T follicular helper cell (primary cell): ENCODE measurements at regions not wholly inside any gene's neighbourhood (a gene's known extent, or its start where the extent isn't known, plus 50 kb on each side); places are given as distances from the start of the nearest gene placed in this dataset.

Experiments used
- DNase-seq: peaks from one replicate; pipeline ENCODE4 v3.0.0-alpha.2; 2020; ENCODE audit warnings: low read depth

DNA sequence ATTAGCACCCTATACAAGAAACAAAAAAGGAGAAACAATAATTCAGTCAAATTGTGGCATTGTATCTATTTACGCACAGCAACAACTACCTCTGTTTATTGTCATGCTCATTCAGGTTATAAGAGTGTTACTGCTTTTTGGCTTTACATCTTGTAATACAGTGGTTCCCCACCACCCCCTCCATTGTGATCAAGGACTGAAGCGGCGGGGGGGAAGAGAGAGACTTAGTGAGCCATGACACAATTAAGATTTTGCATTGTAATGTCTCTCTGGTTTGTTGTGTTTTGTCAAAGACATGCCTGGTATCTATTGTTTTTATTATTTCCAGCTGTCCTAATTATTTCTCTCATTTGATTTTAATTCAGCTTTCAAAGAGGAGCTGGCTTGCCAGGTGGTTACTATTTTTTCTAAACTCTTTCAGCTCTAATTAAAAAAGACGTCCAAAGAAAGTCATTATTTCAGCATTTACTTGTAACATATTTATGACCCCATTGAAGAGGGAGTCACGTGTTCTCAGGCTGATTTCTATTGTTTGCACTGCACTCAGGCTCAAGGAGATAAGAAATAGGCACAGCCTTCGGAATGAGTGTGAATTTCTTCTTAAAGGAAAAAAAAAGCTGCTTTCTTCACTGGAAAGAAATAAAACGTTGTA lies 234.4 kb upstream of the TBL1XR1 start:
- no peak for DNase-seq

DNA sequence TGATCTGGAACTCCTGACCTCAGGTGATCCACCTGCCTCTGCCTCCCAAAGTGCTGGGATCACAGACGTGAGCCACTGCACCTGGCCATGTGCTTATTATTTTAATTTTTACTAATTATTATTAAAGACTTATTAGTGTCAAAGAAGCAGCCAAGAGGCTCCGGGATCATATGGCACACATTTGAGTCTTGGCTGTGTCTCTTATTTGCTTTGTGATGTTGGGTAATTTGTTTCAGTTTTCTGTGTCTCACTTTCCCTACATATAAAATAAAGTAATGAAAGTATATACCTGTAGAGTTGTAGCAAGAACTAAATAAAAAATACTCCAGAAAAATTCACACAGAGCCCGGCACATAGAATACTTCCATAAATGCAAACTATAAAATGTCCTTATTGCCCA lies 238.0 kb upstream of the TBL1XR1 start:
- no peak for DNase-seq

DNA sequence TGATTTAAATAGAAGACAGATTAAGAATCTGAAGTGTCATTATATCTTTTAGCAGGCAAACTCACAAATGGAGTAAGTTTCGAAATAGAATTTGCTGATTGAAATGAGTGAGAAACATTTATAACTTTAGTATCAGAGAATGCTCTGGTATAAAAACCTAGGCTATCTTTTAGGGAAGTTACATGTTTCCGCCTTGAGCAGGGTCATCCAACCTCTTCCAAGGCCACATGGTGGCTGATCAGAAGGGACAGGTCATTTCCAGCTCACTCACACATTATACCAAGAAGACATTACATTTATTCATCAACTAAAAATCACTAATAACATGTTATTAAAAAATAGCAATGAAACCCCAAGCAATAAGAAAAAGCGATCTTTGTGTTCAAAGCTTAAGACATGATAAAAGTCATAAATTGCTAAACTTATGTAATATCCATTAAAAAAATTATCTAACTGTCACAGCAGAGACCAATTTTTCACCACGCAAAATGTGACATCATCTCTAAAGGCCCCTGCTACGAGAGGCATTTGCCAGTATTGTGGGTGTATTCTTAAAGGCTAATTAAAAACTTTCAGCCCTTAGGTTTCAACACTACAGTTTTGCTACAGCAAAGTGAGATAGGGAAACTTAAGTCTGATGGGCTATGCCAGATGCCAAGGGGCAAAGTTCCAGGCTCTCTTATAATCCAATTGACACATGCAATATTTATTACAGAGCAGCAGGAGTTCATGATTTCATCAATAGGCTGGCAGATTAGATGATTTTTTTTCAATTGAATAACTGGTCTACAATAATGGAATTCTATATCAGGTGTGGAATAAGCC lies 240.4 kb upstream of the TBL1XR1 start:
- no peak for DNase-seq

DNA sequence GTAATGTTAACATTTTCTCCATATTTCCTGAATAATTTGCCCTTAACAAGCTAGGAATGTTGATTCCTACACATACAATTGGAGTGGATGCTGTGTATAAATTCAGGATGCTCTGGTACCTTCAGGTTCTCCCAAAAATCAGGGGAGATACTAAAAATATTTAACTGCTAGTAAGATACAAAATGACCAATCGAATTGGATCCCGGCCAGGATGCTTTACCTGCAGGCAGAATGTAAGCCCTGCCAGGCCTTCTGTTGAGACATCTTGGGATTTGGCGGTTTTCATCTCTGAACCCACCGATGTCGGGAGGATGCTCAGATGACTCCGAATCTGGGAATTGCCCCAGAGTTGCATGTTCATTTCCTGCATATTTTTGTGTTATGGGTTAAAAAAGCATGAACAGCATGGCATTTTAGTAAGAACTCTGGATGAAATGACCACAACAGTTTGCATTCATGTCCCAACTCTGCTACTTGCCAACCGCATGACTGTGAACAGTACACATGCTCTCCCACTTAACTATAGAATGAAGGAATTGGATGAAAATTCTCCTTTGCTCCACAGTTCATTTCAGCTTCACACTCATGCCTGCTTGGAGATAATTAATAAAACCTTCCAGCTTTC lies 241.4 kb upstream of the TBL1XR1 start:
- DNase-seq, result no peak

DNA sequence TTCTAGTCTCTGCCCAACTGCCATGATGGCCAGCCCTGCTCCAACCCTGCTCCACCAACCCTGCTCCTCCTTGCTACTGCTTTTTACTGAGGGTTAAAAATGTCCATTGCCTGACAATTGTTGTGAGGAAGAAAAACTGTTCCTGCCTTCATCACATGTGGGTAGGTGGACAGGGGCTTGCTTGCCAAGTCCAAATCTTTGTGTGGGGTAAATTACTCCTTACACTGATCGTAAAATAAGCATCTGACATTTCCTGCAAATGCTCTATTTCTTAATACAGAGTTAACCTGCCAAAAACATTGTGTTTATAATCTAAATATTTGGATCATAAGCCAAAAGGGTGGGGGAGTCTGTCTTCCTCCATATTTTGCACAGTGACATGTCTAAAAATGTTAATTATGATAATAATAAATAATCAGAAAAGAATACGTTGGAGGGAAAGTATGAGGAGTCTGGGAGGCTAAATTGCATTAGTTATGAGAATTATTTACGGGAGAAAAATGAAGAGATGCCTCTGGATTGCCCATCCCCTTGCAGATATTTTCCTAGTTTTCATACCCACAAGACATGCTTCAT lies 242.5 kb upstream of the TBL1XR1 start:
- DNase-seq, result no peak

DNA sequence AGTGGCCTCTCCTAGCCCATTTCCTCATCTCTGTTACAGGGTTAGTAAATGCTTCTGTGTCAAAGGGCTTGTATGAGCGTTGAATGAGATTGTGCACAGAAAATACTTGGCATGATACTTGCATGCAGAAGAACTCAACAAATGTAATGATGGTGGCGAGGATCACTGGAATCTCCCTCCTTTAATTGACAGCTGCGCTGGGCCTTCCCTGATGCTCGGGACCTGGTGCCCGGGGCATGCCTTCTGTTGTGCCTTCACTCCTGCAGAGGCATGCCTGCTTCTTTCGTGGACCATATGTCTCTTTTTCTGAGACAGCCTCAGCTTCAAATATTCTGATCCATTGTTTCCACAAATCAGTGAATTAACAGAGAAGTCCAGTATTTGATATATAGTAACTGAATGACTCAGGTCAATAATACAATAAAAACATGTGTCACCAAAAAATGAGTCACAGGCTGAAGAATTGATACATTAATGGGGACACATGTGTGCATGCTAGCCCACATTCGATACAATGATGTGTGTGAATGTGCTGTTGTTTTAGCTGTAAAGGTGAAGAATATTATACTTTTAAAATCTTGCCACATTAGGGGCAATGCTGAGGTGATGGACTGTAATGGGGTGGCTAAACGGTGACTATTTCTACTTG lies 243.3 kb upstream of the TBL1XR1 start:
- DNase-seq, result no peak

DNA sequence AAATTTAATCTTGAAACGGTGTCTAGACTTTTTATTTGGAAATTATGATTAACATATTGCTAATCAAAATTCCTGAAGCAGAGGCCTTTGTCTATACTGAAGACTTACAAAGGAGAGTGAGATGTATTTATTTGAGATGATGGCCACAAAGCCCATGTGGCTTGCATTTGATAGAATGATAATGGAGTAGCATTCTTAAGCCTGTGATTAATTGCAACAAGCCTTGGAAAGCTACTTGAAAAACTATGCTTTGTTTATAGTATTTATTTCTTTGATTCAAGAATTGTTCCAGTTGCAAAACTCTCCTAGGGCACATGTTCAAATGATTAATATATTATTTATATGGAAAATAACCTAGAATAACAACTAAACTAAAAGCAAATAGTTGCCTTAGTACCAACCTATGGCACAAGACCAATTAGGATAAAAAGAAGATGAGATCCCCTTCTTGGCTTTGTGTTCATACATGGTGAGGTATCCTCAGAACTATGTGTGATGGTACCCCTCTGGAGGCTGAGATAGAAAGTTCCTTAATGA lies 244.1 kb upstream of the TBL1XR1 start:
- DNase-seq, result no peak

DNA sequence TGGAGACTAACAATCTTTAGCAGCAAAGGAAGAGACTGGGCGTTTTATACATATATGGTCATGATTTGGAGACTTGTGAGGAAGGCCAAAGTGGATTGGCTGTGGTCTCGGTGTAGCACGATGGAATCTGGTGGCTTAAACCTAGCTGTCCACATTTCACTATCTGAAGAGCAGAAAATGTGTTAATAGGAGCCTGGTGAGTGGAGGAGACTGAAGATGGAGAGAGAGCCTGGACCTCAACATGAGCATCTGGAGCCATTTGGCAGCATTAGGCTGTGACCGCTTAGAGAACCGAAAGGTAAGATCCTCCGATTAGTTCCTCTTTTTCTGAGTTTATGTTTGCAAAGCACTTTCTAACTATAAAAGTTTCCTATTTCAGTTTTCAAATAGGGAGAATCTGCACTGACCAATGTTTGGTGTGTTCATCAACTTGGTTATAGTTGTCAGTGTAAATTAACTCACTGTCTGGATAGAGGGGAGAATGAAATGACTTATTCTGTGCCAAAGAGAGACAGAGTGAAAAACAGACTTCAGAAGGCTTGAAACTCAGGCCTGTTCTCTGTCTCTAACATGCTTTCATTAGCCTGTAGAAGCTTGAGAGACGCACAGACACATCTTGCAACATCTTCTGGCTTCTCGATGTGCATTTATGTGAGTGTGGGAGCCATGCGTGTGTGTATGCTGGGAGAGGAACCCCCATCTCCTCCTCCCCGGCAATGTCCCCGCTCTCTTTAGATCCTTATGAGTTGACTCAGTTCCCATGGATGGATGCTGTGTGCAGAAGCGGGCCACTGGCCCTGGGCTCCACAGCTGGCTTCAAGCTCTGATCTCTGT lies 244.7 kb upstream of the TBL1XR1 start:
- DNase-seq, result no peak

DNA sequence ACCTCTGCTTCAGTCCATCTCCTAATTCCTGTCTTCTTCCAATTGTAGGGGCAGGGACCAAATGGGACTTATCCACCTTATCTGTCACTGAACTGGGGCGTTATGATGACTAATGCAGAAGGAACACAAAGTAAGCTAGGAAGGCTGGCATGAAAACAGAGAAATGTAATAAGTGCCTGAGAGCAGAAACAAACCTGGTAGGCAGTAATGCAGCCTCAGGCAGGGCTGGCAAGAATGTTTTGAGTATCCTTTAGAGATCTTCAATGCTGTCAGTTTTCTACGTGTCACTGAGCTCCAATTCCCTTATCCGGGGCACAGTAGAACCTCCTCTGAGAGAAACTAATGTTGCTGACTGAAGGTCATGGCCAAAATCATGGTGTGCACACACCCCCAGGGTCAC lies 246.2 kb upstream of the TBL1XR1 start:
- DNase-seq, result no peak

DNA sequence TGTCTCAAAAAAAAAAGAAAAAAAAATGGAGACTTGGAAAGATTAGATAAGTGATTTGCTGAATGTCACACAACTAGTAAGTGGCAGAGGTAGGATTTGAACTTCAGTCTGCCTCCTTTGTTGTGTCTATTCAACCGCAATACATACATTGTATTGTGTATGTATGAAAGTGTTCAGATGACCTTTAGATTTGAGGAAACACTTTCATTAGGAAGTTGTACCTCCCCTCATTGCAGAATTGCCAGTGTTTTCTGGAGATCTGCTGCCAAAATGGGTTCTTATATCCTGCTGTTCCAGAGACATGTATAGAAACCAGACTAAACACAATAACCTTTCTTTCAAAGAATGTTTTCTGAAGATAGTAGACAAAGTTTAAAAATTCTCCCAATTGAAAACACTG lies 247.4 kb upstream of the TBL1XR1 start:
- no peak for DNase-seq

DNA sequence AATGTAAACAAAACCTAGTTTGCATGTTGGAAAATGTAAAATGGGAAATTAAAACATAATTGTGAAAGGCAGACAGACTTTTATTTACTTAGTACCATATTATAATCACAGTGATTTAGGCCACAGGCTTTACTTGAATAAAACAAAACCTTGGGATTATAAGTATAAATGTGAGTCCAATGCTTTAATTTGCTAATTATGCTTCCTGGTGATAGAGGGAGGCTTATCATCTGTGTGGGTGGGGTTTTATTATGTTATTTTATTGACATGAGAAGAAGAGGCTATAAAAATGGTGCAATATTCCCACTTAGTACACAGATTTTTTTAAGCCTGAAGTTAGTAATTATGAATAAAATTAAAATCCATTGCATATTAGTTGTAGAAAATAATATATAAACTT lies 248.3 kb upstream of the TBL1XR1 start:
- no peak for DNase-seq

DNA sequence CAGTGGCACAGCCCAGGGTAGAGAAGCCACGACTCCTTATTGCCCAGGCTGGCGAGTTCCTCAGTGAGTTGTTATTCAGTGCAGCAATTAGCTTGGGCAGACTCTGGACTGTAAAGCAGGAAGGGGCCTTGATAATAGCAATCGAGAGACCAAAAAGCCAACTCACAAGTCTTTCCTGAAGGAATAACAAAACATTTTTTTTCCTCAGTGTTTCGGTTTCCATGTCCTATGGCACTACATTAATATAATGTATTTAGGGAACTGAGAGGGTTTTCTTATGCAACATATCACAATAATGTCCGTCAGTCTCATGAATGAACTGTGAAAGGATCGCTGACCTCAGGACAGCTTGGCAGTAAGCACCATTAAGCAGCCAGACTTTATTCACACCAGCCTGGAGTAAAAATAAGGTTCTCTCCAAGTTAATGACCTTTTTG lies 248.9 kb upstream of the TBL1XR1 start:
- no peak for DNase-seq

DNA sequence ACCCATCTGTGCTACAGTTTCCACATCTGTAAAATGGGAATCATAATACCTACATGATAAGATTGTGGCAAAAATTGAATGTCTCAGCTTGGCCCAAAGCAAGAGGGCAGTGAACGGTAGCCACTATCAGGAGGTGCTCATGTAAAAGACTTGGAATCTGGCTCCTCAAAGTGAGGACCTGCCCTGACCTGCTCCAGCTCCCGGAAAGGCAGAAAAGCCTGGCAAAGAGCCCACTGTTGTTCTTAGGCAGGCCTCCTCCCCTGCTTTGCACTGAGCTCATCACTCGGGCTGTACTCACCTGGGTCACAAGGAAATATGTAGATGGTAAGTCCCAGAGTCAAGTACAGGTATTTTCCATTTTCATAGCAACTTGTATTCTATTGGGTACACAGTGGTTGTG lies 250.7 kb upstream of the TBL1XR1 start:
- DNase-seq, result no peak

DNA sequence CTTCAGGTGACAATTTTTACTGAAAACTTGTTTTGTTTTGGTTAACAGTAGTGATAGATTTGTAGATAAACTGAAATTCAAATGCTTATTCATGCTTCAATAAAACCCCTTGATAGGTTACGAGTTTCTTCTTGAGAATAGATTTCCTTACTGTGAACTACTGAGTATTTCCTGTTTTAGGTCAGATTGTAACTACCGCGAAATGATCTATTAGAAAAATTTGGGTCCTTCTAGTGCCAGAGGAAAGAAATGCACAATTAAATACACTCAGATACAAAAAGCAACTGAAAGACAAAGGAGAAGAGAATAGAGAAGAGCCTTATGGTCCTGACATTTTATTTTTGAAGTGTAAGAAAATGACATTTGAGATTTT lies 251.7 kb upstream of the TBL1XR1 start:
- DNase-seq, result no peak

DNA sequence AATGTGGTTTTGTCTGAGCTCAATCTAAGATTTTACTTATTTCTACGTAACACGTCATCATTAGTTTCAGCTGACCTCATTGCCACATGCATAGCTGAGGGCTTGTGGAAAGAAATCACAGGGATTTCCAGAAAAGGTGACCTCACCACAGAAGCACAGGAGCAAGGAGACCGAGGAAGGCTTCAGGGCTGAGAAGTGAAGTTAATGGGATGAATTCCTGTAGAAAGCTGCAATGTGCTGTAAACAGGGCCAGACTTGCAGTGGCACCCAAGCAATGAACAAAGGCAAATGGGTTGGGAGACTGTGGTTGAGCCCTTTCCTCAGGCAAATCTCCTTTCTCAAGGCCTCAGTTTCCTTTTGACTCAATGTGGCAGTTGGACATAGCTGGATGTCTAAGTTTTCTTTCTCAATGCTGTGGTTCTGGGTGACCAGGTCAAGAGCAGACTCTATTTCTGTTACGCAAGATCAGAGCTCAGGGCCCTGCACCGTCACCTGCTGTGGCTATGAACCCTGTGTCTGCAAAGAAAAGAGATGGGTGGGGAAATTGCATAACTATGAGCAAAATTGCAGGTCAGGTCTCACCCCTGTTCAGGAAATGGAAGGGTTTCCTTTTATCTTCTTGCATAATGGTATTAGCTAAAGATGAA lies 252.2 kb upstream of the TBL1XR1 start:
- no peak for DNase-seq

DNA sequence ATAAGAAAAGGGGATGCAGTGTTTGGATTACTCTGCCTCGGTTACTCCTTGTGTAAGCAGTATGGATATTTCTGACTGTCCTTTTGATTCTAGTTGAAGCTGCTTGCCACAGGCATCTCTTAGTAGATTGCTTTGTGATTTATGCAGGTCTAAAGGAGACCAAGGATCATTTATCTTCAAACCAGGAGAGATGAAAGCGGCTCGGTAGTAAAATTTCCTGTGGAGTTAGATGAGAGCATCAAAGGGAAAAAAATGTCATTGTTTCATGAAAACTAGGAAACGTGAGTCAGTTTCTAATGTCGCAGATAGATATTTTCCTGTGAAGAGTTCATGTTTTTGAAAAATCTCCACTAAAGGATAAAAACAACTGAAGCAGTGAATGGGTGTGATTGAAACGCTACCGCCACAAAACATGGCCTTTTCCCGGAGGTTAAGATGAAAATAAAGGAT lies 254.0 kb upstream of the TBL1XR1 start:
- no peak for DNase-seq

DNA sequence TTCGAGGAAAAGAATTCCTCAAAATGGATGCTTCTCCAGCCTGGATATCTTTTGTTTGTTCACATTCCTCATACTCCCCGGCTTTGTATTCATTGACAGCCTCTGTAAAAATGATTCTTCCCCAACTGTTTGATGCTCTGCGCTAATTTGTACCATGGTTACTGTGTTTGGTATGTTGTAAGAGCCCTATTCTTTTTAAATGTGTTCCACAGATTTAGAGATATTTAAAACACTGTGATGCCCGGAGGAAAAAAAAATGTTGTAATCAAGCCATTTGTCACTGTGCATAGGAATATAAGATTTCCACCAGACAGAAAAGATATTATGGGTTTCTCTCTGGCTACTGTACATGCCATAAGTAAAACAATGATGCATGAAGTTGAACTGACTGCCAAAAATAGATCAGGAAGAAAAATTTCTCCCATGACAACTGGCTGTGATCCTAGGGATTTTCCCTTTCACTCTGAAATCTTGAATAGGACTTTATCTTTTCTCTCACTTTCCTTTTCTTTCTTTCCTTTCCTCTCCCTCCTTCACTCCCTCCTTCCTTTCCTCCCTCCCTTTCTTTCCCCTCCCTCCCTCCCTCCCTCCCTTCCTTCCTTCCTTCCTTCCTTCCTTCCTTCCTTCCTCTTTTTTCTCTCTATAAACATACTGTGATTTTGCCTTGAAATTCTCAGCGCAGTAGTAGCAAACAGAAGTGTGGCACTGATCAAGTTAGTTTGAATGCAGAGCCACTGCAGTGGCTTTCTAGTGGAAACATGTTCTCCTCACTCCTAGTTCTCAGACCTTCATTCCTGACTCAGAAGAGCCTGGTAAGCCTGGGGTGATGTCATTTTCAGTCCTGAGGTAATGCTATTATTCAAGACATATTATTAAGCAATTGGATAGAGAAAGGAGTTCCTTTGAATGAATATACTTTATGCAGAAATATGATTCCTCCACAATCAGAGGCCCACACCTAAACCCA lies 254.9 kb upstream of the TBL1XR1 start:
- DNase-seq, result no peak

DNA sequence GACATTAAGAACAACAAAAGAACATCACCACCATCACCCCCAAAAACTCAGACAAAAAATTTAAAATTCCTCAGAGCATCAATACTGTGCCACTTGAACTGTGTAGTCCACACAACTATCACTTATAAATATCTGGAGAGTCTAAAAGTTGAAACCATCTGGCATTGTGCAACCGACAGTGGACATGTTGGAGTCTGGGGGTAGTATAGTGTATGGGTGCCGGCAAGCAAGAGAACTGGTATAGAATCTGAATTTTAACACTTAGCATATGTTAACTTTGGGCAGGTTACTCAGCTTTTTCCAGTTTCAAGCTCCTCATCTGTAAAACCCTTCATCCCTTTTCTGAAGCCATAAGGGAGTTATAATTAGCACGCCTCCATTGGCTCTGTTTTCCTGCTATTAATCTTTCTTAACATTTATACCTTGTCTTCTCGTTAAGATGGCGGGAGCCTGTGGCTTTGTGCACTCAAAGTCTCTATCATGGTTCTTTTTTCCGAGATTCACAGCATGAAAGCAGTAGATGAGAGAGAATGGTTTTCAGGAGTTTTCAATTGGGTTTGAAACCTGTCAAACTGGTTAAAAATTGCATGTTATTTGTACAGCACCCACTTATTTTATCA lies 255.7 kb upstream of the TBL1XR1 start:
- no peak for DNase-seq

DNA sequence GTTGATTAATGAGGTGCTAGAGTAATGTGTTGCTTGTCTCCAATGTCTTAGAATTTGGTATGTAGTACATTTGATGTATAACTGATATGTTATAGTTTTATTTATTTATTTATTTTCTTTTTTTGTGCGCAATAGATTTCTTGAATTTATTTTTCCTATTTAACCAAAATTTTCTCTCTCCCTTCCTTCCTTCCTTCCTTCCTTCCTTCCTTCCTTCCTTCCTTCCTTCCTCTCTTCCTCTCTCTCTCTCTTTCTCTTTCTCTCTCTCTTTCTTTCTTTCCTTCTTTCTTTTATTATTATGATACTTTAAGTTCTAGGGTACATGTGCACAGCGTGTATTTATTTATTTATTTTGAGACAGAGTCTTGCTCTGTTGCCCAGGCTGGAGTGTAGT lies 256.2 kb upstream of the TBL1XR1 start:
- no peak for DNase-seq
